ENCODE measurements at regions not wholly inside any gene's neighbourhood (a gene's known extent, or its start where the extent isn't known, plus 50 kb on each side); places are given as distances from the start of the nearest gene placed in this dataset.
"Not testable (repeated sequence)": the region's sequence is repeated elsewhere in the genome, so short reads cannot be mapped to it uniquely, and the experiment has no call there.

DNA sequence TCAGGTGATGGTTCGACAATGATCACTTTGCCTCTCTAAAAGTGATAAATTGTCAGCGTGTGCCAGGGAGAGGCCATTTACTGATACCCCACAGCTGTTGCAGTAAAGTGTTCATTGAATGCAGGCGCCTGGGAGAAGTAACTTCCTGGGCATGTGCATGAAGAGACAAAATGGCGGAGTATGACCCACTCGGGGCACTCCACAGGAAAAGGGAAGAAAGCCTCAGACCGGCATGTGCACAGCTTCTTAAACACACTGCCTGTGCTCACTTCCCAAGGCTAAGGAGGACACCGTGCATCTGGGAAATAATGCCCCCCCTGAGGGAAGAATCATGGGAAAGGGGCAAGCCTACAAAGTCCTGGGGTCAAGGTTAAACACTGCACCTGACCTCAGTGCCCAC, 329.5 kb downstream of the ICE1 start:
- H3K4me3 ChIP-seq (ENCODE audit: low read depth, low read length): peak overlapping the region; percentile 22
- TF ChIP-seq, protein P1, sequence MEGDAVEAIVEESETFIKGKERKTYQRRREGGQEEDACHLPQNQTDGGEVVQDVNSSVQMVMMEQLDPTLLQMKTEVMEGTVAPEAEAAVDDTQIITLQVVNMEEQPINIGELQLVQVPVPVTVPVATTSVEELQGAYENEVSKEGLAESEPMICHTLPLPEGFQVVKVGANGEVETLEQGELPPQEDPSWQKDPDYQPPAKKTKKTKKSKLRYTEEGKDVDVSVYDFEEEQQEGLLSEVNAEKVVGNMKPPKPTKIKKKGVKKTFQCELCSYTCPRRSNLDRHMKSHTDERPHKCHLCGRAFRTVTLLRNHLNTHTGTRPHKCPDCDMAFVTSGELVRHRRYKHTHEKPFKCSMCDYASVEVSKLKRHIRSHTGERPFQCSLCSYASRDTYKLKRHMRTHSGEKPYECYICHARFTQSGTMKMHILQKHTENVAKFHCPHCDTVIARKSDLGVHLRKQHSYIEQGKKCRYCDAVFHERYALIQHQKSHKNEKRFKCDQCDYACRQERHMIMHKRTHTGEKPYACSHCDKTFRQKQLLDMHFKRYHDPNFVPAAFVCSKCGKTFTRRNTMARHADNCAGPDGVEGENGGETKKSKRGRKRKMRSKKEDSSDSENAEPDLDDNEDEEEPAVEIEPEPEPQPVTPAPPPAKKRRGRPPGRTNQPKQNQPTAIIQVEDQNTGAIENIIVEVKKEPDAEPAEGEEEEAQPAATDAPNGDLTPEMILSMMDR (IDR thresholded peaks at IDR 0.05; ENCODE audit: insufficient read depth, low read depth, low read length, missing control alignments): no peak
- DNase-seq (ENCODE audit: low read depth): peak; percentile 46

DNA sequence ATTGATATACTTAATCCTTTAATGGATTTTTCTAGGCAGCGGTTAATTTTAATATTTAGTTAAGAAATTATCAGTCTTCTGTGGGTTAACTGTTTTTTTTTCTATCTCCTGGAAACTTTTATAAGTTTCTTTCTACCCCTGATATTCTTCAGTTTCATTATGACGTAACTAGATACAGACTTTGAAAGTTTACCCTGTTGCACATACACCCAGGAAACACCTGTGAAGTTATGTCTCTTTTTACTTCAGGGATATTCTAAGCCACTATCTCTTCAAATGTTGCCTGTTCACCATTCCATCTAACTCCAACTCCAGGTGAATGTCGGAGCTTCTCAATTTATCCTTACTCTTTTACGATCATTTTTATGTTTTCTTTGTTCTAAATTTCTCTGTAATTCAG, 329.0 kb downstream of the ICE1 start:
- TF ChIP-seq, protein P1 (IDR thresholded peaks at IDR 0.05; ENCODE audit: insufficient read depth, low read depth, low read length, missing control alignments): no peak
- peak overlapping the region; percentile 22 for H3K4me3 ChIP-seq (ENCODE audit: low read depth, low read length)
- peak; percentile 53 for DNase-seq (ENCODE audit: low read depth)

DNA sequence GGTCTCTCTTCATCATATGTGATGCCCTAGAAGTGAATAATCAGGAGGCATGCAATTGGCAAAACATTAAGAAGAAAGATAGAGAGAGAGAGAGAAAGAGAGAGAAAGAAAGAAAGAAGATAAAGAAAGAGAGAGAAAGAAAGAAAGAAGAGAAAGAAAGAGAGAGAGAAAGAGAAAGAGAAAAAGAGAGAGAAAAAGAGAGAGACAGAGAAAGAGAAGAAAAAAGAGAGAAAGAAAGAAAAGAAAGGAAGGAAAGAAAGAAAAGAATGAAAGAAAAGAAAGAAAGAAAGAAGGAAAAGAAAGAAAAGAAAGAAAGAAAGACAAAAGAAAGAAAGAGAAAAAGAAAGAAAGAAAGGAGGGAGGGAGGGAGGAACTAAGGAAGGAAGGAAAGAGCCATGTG, 318.9 kb downstream of the ICE1 start:
- no peak overlapping the region for H3K4me3 ChIP-seq (ENCODE audit: low read depth, low read length)

DNA sequence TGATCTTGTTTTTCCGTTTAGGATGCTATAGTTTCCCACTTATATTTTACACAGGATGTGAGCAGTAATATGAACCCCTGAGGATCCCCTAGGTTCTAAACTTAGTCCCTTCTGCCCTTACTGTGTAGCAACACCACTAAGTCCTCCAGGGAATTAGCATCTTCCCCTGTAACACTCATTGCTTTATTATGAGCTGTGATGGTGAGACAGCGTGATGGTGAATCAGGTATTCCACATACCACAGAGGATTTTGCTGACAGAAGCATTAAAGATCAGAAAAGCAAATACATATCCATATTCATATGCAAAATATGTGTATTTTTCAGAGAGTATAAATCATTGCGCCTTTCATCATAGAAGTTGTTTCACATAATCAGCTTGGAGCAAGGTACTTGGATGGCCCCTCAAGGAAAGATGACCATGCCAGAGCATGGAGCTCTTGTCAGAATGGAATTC, 317.0 kb downstream of the ICE1 start:
- no peak for DNase-seq (ENCODE audit: low read depth)
- TF ChIP-seq, protein P1 (IDR thresholded peaks at IDR 0.05; ENCODE audit: insufficient read depth, low read depth, low read length, missing control alignments): no peak
- H3K4me3 ChIP-seq (ENCODE audit: low read depth, low read length): no peak overlapping the region

More for the DNA sequence above, 318.9 kb downstream of the ICE1 start:
- no peak for DNase-seq (ENCODE audit: low read depth)
- TF ChIP-seq, protein P1 (IDR thresholded peaks at IDR 0.05; ENCODE audit: insufficient read depth, low read depth, low read length, missing control alignments): no peak

DNA sequence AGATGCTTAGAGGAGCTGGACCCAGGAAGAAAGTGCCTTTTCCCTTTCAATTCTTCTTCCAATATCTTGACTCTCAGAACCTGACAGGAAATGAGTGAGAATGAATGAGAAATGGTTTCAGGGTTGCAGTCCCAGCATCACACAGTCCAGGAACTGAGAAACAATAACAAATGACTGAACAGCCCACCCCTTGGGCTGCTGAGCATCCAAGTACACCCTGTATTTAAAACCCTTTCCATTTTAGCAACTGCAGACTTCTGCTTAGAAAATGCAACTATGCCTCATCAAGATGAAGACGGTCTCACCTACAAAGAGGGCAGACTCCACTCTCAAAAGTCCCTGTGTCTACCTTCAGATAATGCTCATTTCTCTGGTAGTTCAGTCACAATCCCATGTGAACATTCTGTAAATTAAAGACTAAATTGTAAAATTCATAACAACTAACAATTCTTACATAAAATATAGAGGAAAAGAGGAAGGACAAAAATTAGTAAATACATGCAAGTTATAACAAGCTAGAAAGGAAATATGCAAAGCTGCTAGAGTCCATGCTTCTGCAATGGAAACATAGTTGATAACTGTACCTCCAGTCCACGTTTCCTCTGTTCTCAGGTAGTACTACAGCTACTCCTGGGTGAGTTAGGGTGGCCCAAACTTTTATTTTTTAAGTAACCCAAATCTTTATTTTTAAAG, 316.5 kb downstream of the ICE1 start:
- peak; percentile 45 for DNase-seq (ENCODE audit: low read depth)
- no peak overlapping the region for H3K4me3 ChIP-seq (ENCODE audit: low read depth, low read length)
- TF ChIP-seq, protein P1 (IDR thresholded peaks at IDR 0.05; ENCODE audit: insufficient read depth, low read depth, low read length, missing control alignments): no peak

DNA sequence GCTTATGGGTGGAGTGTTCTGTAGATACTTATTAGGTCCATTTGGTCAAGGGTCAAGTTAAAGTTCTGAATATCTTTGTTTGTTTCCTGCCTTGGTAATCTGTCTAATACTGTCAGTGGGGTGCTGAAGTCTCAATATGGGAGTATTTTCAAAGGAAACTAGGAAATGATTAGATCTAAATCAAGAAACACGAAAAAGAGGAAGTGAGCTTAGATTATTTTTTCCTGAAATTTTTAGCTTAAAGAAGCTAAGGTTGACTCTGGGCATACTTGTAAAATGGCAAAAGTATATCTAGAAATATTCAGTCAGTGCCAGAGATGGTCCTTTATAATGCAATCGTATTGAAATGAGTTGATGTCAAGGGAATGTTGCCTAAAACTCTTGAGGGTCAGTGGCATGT, 313.5 kb downstream of the ICE1 start:
- DNase-seq (ENCODE audit: low read depth): no peak
- H3K4me3 ChIP-seq (ENCODE audit: low read depth, low read length): no peak overlapping the region

DNA sequence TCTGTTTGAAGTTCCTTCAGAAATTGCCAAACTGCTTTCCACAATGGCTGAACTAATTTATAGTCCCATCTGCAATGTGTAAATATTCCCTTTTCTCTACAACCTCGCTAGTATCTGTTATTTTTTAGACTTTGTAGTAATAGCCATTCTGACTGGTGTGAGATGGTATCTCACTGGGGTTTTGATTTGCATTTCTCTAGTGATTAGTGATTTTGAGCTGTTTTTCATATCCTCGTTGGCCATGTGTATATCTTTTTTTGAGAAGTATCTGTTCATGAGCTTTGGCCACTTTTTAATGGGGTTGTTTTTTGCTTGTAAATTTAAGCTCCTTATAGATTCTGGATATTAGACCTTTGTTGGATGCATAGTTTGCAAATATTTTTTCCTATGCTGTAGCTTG, 310.6 kb downstream of the ICE1 start:
- DNase-seq (ENCODE audit: low read depth); H3K4me3 ChIP-seq (ENCODE audit: low read depth, low read length): not testable (repeated sequence)

More for the DNA sequence above, 313.5 kb downstream of the ICE1 start:
- TF ChIP-seq, protein P1 (IDR thresholded peaks at IDR 0.05; ENCODE audit: insufficient read depth, low read depth, low read length, missing control alignments): no peak
